DND-41 (cell line): ENCODE measurements at regions not wholly inside any gene's neighbourhood (a gene's known extent, or its start where the extent isn't known, plus 50 kb on each side); places are given as distances from the start of the nearest gene placed in this dataset.
"Not testable (repeated sequence)": the region's sequence is repeated elsewhere in the genome, so short reads cannot be mapped to it uniquely, and the experiment has no call there.

ENCODE experiments used
- ATAC-seq: fragments of 200-7000 bp; cut with Tn5 transposase; 3 replicates; pipeline ENCODE4 v1.9.1; 2021; ENCODE audit warnings: low read depth; ENCODE audit not compliant: insufficient read depth
- DNase-seq: peaks from one replicate; pipeline ENCODE4 v3.0.0-alpha.2; 2020
- H2AFZ ChIP-seq: 2 replicates; pipeline ENCODE4 v1.6.0; 2012; ENCODE audit warnings: low read depth, low read length
- H3K27ac ChIP-seq: 2 replicates; pipeline ENCODE4 v1.5.1; 2012; ENCODE audit warnings: low read length, inconsistent platforms
- H3K27me3 ChIP-seq: fragments of 200-600 bp; sonication (generic); 2 replicates; pipeline ENCODE4 v1.6.0; 2012; ENCODE audit warnings: low read length, mild to moderate bottlenecking, inconsistent platforms; ENCODE audit not compliant: insufficient read depth, poor library complexity
- H3K36me3 ChIP-seq: 2 replicates; pipeline ENCODE4 v1.5.1; 2012; ENCODE audit warnings: low read length, inconsistent platforms; ENCODE audit not compliant: insufficient read depth
- H3K4me1 ChIP-seq: 2 replicates; pipeline ENCODE4 v1.5.1; 2012; ENCODE audit warnings: mild to moderate bottlenecking, low read length; ENCODE audit not compliant: insufficient read depth
- H3K4me2 ChIP-seq: 2 replicates; pipeline ENCODE4 v1.6.0; 2012; ENCODE audit warnings: mild to moderate bottlenecking, moderate library complexity, low read length, inconsistent platforms; ENCODE audit not compliant: insufficient read depth
- H3K4me3 ChIP-seq, 2 experiments: fragments of 200-600 bp in 1 of 2; shearing (Covaris generic) in 1 of 2; 2 replicates each; pipeline ENCODE4 v1.5.1; 2012 to 2016; ENCODE audit warnings: inconsistent platforms in 2 of 2, low read length in 2 of 2, mild to moderate bottlenecking in 2 of 2, low read depth in 1 of 2, moderate library complexity in 1 of 2
- H3K79me2 ChIP-seq: 2 replicates; pipeline ENCODE4 v1.6.0; 2012; ENCODE audit warnings: low read length, inconsistent platforms; ENCODE audit not compliant: insufficient read depth
- H3K9ac ChIP-seq: 2 replicates; pipeline ENCODE4 v1.6.0; 2012; ENCODE audit warnings: low read depth, mild to moderate bottlenecking, inconsistent platforms, low read length, moderate library complexity
- H3K9me3 ChIP-seq: 2 replicates; pipeline ENCODE4 v1.5.1; 2012; ENCODE audit warnings: low read length, moderate library complexity, mild to moderate bottlenecking, inconsistent platforms; ENCODE audit not compliant: insufficient read depth, severe bottlenecking
- H4K20me1 ChIP-seq: 2 replicates; pipeline ENCODE4 v1.6.0; 2012; ENCODE audit warnings: low read length; ENCODE audit not compliant: insufficient read depth
- CTCF ChIP-seq: IDR thresholded peaks from 2 replicates; pipeline ENCODE4 v1.5.1; 2012; ENCODE audit warnings: borderline replicate concordance, low read length, moderate library complexity, mild to moderate bottlenecking; ENCODE audit not compliant: poor library complexity, severe bottlenecking; ENCODE audit errors: extremely low read depth
- EZH2 ChIP-seq: IDR thresholded peaks from 3 replicates; pipeline ENCODE4 v1.6.1; 2012; ENCODE audit warnings: borderline replicate concordance, low read depth, mild to moderate bottlenecking, moderate library complexity, low read length, inconsistent platforms; ENCODE audit not compliant: severe bottlenecking

- Histone ChIP-seq H3K4me3 (no peak overlapping the region), H3K4me1 (no peaks in the 10 kb centered on the region), H3K9ac (no peak overlapping the region), H3K9me3 (no peaks in the 10 kb centered on the region), H2AFZ (no peak overlapping the region), H3K4me2 (no peak overlapping the region), H3K36me3 (no peaks in the 10 kb centered on the region), H3K27me3 (no peaks in the 10 kb centered on the region), H3K27ac (no peak overlapping the region), H3K79me2 (no peaks in the 10 kb centered on the region), H4K20me1 (no peaks in the 10 kb centered on the region)
- no peak for DNase-seq
- ATAC-seq: no peak
- no peak for TF ChIP-seq CTCF
- no peak for TF ChIP-seq EZH2
Observed at GRCh38 chr1:99551812-99552614, 93.9 kb upstream of the PALMD start.

GRCh38 chr1:99553301-99553700 lies 92.6 kb upstream of the PALMD start:
- H3K9ac ChIP-seq: no peak overlapping the region
- no peak overlapping the region for H3K4me3 ChIP-seq
- no peaks in the 10 kb centered on the region for H3K4me1 ChIP-seq
- TF ChIP-seq CTCF (no peak), EZH2 (no peak)
- H3K27ac ChIP-seq: no peak overlapping the region
- H3K27me3 ChIP-seq: no peaks in the 10 kb centered on the region
- H3K79me2 ChIP-seq: no peaks in the 10 kb centered on the region
- no peaks in the 10 kb centered on the region for H3K9me3 ChIP-seq
- H3K4me2 ChIP-seq: no peak overlapping the region
- no peaks in the 10 kb centered on the region for H4K20me1 ChIP-seq
- DNase-seq (no peak), ATAC-seq (no peak)
- H3K36me3 ChIP-seq: no peaks in the 10 kb centered on the region
- no peak overlapping the region for H2AFZ ChIP-seq

GRCh38 chr1:99553819-99554218 lies 92.1 kb upstream of the PALMD start:
- H3K4me3 ChIP-seq, H3K79me2 ChIP-seq, H3K36me3 ChIP-seq, H3K27me3 ChIP-seq, H3K4me2 ChIP-seq, H3K27ac ChIP-seq, H2AFZ ChIP-seq, H3K9me3 ChIP-seq, H3K9ac ChIP-seq, ATAC-seq, H4K20me1 ChIP-seq, H3K4me1 ChIP-seq, DNase-seq: not testable (repeated sequence)

GRCh38 chr1:99554727-99555126 lies 91.2 kb upstream of the PALMD start:
- H3K4me3 ChIP-seq: no peak overlapping the region
- H3K27me3 ChIP-seq: no peaks in the 10 kb centered on the region
- no peaks in the 10 kb centered on the region for H3K79me2 ChIP-seq
- no peak overlapping the region for H3K9ac ChIP-seq
- no peaks in the 10 kb centered on the region for H3K36me3 ChIP-seq
- no peak overlapping the region for H3K27ac ChIP-seq
- H3K9me3 ChIP-seq: no peaks in the 10 kb centered on the region
- no peak for ATAC-seq
- H2AFZ ChIP-seq: no peak overlapping the region
- no peak for TF ChIP-seq CTCF
- no peak for TF ChIP-seq EZH2
- H4K20me1 ChIP-seq: no peaks in the 10 kb centered on the region
- no peak for DNase-seq
- no peaks in the 10 kb centered on the region for H3K4me1 ChIP-seq
- no peak overlapping the region for H3K4me2 ChIP-seq
